Endodermal cell (in vitro differentiated cells): ENCODE measurements at regions not wholly inside any gene's neighbourhood (a gene's known extent, or its start where the extent isn't known, plus 50 kb on each side); places are given as distances from the start of the nearest gene placed in this dataset.

Experiments
- DNase-seq: peaks from one replicate; pipeline ENCODE4 v3.0.0-alpha.2; 2017
- H3K27ac ChIP-seq: 2 replicates; pipeline ENCODE4 v1.5.1; 2013; ENCODE audit warnings: mild to moderate bottlenecking, low read depth, low read length, moderate library complexity
- H3K27me3 ChIP-seq: 2 replicates; pipeline ENCODE4 v1.6.1; 2013; ENCODE audit warnings: mild to moderate bottlenecking, low read length, moderate library complexity; ENCODE audit not compliant: insufficient read depth, control insufficient read depth, poor library complexity, severe bottlenecking
- H3K36me3 ChIP-seq: 2 replicates; pipeline ENCODE4 v1.7.0; 2013; ENCODE audit warnings: mild to moderate bottlenecking, low read length, moderate library complexity; ENCODE audit not compliant: control insufficient read depth, insufficient read depth
- H3K4me1 ChIP-seq: one replicate; pipeline ENCODE4 v1.7.0; 2013; ENCODE audit warnings: low read length; ENCODE audit not compliant: control insufficient read depth, insufficient read depth
- H3K4me3 ChIP-seq: 2 replicates; pipeline ENCODE4 v1.5.1; 2013; ENCODE audit warnings: mild to moderate bottlenecking, low read length, moderate library complexity
- H3K9ac ChIP-seq: 2 replicates; pipeline ENCODE4 v1.6.1; 2013; ENCODE audit warnings: mild to moderate bottlenecking, low read length, moderate library complexity; ENCODE audit not compliant: poor library complexity, severe bottlenecking; ENCODE audit errors: extremely low read depth
- H3K9me3 ChIP-seq: 2 replicates; pipeline ENCODE4 v1.6.1; 2013; ENCODE audit warnings: mild to moderate bottlenecking, low read length, moderate library complexity; ENCODE audit not compliant: control insufficient read depth
- H3K27ac Mint-ChIP-seq: 2 replicates; pipeline ENCODE4 v1.8.0; 2020; ENCODE audit warnings: mixed read lengths
- H3K27me3 Mint-ChIP-seq: 2 replicates; pipeline ENCODE4 v1.8.0; 2021; ENCODE audit warnings: mild to moderate bottlenecking, mixed read lengths; ENCODE audit not compliant: insufficient read depth
- H3K36me3 Mint-ChIP-seq: 2 replicates; pipeline ENCODE4 v1.8.0; 2020; ENCODE audit warnings: low read depth, mixed read lengths
- H3K4me1 Mint-ChIP-seq: 2 replicates; pipeline ENCODE4 v1.8.0; 2020; ENCODE audit warnings: mixed read lengths
- H3K4me3 Mint-ChIP-seq: 2 replicates; pipeline ENCODE4 v1.8.0; 2020; ENCODE audit warnings: mild to moderate bottlenecking, moderate library complexity, mixed read lengths
- H3K9me3 Mint-ChIP-seq: 2 replicates; pipeline ENCODE4 v1.8.0; 2020; ENCODE audit warnings: mild to moderate bottlenecking, mixed read lengths
- WGBS, 2 experiments: methylation state at CpG; one replicate each; pipeline versions ENCODE4 v1.1.5 to v1.1.7; 2013; ENCODE audit warnings: missing lambda C conversion rate in 2 of 2, mixed read lengths in 1 of 2; ENCODE audit not compliant: insufficient coverage in 1 of 2, insufficient read length in 1 of 2; 5-methylcytosine and 5-hydroxymethylcytosine counted together
- TF ChIP-seq, protein P1 (sequence below): fragments of 200-600 bp; sonication (generic); conservative IDR thresholded peaks from 2 replicates; pipeline ENCODE4 v1.5.0; 2021; ENCODE audit warnings: antibody characterized with exemption, mild to moderate bottlenecking

DNA sequence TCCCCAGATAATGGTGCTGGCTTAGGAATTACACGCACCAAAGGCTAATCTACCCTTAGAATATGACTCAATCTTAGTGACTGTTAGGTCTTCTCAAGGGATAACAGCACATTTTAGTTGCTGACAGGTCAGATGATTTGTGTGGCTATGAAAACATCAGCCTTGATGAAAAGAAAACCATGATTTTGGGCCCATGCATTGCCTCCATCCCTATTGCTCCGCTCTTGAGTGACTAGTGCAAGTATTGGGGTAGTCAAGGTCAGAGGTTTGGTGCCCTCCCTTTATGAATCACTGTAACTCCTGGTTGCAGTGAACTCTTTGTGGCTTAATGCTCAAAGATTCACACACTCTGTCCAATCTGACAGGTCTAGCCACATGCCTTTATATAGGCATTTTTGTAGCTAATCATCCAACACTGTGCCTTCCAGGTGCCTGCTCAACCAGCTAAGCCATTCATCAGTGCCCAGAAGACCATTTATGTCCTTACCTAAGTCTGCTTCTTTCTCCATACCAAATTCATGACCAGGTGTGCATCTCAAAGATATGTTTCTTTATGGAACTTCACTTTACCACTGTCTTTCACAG is 251.6 kb downstream of the KCNJ2 start:
- Histone ChIP-seq H3K4me3 (no peak overlapping the region), H3K27ac (no peak overlapping the region), H3K36me3 (no peaks in the 10 kb centered on the region), H3K27me3 (no peaks in the 10 kb centered on the region), H3K4me1 (no peaks in the 10 kb centered on the region), H3K9ac (no peak overlapping the region), H3K9me3 (no peaks in the 10 kb centered on the region)
- peaks cover under 1% of the 10 kb centered on the region for H3K4me1 Mint-ChIP-seq
- TF ChIP-seq, protein P1, sequence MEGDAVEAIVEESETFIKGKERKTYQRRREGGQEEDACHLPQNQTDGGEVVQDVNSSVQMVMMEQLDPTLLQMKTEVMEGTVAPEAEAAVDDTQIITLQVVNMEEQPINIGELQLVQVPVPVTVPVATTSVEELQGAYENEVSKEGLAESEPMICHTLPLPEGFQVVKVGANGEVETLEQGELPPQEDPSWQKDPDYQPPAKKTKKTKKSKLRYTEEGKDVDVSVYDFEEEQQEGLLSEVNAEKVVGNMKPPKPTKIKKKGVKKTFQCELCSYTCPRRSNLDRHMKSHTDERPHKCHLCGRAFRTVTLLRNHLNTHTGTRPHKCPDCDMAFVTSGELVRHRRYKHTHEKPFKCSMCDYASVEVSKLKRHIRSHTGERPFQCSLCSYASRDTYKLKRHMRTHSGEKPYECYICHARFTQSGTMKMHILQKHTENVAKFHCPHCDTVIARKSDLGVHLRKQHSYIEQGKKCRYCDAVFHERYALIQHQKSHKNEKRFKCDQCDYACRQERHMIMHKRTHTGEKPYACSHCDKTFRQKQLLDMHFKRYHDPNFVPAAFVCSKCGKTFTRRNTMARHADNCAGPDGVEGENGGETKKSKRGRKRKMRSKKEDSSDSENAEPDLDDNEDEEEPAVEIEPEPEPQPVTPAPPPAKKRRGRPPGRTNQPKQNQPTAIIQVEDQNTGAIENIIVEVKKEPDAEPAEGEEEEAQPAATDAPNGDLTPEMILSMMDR: no peak
- 98 to 100% methylated on average over 1 to 2 of the region's 2 CpGs for WGBS, 2 experiments
- no peaks in the 10 kb centered on the region for H3K9me3 Mint-ChIP-seq
- no peak for DNase-seq
- no peak overlapping the region for H3K27ac Mint-ChIP-seq
- no peak overlapping the region for H3K4me3 Mint-ChIP-seq
- no peaks in the 10 kb centered on the region for H3K27me3 Mint-ChIP-seq
- no peaks in the 10 kb centered on the region for H3K36me3 Mint-ChIP-seq

DNA sequence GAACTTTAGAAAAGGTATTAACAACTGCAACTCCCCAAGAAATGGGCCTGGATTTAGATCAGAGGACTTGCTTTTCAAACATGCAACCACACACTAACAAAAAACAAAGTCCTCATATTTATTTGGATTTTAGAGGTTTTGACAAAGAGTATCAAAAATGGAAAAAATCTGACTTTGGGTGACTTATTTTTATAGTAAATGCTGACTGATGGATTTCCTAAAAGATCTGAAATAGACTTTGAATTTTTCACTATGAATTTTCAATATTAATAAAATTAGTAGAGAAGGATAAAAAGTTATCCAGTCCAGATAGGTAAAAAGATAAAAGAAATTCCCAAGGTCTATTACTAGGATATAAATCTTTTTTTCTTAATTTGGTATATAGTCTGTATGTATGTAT is 253.5 kb downstream of the KCNJ2 start:
- TF ChIP-seq, protein P1: no peak

DNA sequence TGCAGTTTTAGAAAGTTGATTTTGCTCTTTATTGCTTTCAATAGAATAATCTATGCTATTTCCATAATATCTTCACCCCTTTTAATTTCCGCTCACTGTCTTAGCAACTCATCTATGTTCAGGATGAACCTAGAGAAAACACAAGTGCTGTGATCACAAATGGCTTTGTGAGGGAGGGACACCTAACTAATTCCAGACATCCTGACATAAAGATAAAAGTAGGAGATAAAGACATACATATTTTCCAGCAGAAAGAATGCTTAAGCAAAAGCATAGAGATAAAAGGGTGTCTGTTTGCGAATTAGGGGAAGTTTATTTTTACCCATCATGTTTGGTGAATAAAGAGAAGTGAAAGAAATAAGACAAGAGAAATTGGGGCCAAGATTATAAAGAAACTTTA is 254.2 kb downstream of the KCNJ2 start:
- Histone ChIP-seq H3K36me3 (no peaks in the 10 kb centered on the region), H3K27ac (no peak overlapping the region), H3K4me1 (no peaks in the 10 kb centered on the region), H3K4me3 (no peak overlapping the region), H3K9me3 (no peaks in the 10 kb centered on the region), H3K9ac (no peak overlapping the region), H3K27me3 (no peaks in the 10 kb centered on the region)
- TF ChIP-seq, protein P1: no peak
- WGBS, 2 experiments: 92% methylated on average over 2 of the region's 2 CpGs; no CpG with 5 or more reads in 1 of the 2 experiments
- DNase-seq: no peak
- H3K27me3 Mint-ChIP-seq: no peaks in the 10 kb centered on the region
- no peaks in the 10 kb centered on the region for H3K9me3 Mint-ChIP-seq
- no peak overlapping the region for H3K27ac Mint-ChIP-seq
- no peaks in the 10 kb centered on the region for H3K36me3 Mint-ChIP-seq
- H3K4me3 Mint-ChIP-seq: no peak overlapping the region
- H3K4me1 Mint-ChIP-seq: no peaks in the 10 kb centered on the region

More for the DNA sequence above, 253.5 kb downstream of the KCNJ2 start:
- Mint-ChIP-seq H3K27ac (no peak overlapping the region), H3K36me3 (no peaks in the 10 kb centered on the region), H3K4me3 (no peak overlapping the region), H3K9me3 (no peaks in the 10 kb centered on the region), H3K27me3 (no peaks in the 10 kb centered on the region), H3K4me1 (no peaks in the 10 kb centered on the region)
- Histone ChIP-seq H3K27ac (no peak overlapping the region), H3K4me1 (no peaks in the 10 kb centered on the region), H3K9ac (no peak overlapping the region), H3K4me3 (no peak overlapping the region), H3K36me3 (no peaks in the 10 kb centered on the region), H3K9me3 (no peaks in the 10 kb centered on the region), H3K27me3 (no peaks in the 10 kb centered on the region)
- no peak for DNase-seq
